DMS 273 treated with DMSO at 0.1 percent for 48 hours (cell line): ENCODE measurements at regions not wholly inside any gene's neighbourhood (a gene's known extent, or its start where the extent isn't known, plus 50 kb on each side); places are given as distances from the start of the nearest gene placed in this dataset.

ENCODE experiments used
- DNase-seq: peaks from one replicate; lab custom pipeline; 2025; lab: John Stamatoyannopoulos, UW

GRCh38 chr10:10779511-10779910, 238.2 kb upstream of the CELF2 start:
- DNase-seq, result no peak

DNA sequence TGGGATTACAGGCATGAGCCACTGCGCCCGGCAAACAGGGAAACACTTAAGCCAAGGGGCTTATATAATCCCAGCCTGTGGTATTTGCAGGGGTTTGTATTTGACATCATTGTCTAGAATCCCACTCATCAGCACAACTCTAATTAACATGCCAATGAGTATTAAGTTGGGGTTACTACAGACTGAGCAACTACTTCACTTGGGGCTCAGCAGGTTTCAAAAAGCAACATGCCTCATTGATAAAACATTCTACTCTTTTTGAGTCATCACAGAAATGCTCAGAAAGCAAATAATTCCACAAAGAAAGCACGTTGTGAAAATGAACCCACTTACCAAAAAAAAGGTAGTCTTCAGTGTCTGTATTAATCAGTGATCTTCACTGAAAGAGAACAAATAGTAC, 236.9 kb upstream of the CELF2 start:
- DNase-seq, result no peak

DNA sequence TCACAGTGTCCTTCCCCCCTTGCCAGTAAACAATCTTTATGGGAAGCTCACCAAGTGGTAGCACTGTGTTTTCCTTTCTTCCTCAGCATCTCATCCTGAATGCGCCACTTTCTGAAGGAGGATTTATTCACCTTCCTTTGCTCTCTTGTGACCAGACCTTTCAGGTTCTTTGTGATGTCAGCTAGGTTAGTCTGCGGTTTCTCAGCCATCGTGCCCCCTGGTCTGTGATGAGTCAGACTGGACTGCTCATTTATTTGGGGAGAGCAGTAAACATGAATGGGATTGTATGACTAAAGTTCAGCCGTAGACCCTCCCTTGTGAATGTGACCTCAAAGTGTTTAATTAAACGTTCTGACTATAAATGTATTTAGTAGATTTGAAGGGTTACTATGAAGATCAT, 235.1 kb upstream of the CELF2 start:
- DNase-seq, result no peak

- DNase-seq, result no peak
Measured at GRCh38 chr10:10785627-10786026, 232.0 kb upstream of the CELF2 start.

DNA sequence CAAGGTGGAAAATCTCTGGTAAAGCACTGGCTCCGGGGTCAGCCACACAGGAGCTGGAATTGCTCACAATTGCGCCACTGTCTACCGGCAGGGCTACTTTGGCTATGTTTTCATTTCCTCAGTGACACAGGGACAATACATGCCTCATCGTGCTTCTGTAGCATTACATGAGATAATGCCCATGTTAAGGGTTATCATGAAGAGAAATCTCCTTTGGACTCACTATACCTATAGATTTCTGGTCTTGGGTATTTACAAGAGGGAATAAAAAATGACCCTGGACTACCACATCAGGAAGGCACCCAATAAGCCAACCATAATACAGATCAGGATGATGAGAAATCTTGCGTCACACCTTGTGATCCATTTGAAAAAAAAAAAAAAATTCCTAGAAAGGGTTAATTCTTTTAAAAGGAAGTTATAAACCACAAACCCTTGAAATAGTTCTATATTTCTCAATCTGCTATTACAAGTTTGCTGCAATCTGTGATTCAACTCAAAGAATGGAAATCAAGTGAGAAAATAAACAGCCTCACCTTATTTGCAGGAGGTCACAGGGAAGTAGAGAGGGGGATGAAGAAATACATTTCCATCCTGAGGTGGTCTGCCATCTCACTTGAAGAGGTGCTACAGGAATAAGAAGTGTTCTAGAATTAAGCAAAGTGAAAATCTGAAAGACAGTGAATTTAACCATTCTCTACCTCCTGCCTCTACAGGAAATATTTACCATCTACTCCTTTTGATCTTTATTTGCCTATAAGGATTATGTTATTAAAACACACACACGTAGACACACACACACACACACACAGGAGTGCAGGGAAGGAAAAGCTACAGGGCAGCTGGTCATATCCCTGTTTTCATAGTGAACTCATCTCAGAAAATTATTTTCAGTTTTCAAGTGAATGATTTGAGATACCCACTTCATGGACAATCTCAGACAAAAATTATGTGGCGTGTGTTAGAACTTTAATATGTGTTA, 231.3 kb upstream of the CELF2 start:
- DNase-seq, result no peak

GRCh38 chr10:10787586-10787985, 230.1 kb upstream of the CELF2 start:
- no peak for DNase-seq

GRCh38 chr10:10788761-10789160, 228.9 kb upstream of the CELF2 start:
- no peak for DNase-seq

- DNase-seq, result no peak
Measured at GRCh38 chr10:10791869-10792268, 225.8 kb upstream of the CELF2 start.

DNA sequence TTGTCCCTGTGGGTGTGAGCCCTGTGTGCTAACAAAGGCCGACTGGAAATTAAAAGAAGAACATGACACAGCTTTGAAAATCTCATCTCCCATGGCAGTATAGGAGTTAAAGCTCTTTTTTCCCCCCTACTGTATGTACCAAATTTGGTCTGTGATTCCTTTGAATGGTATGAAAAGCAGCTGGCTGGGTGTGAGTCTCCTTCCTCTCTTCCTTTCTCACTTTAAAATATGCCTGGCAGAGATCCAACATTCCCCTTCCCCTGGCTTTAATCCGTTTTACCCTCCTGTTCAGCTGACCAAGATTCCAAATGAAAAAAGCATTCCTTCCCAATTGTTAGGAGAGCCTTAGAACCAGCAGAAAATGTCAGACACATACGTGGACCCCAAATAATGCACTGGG, 225.0 kb upstream of the CELF2 start:
- DNase-seq, result peak; percentile 12

- no peak for DNase-seq
Measured at GRCh38 chr10:10794046-10794445, 223.6 kb upstream of the CELF2 start.

GRCh38 chr10:10794791-10795191, 222.9 kb upstream of the CELF2 start:
- DNase-seq, result no peak

GRCh38 chr10:10796061-10796773, 221.5 kb upstream of the CELF2 start:
- DNase-seq, result no peak

DNA sequence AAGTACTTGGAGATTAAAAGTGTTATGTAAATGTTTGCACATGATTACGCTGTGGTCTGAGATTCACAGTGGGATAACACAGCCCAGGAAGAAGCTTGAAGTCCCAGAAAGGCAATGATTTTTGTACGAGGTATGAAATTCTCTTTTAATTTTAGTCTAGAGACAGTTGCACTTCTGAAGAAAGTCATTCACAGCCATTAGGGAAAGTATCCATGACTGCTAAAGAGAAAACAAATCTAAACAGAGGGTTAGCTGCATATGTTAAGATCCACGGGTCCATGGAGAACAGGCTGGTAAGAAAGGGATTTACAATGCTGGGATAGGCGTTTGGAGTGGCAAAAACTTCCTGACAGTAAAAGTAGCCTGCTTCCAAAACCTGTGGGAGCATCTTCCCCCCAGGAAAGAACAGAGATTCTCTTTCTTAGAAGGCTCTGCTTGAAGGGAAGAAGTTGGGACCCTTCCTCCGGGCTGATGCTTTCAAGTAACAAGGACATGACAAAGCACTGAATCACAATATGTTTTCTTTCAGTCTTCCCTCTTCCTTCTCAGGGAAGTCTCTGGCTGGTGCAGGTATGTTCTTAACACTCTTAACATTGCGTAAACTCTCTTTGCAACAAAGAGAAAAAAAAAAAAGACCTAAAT, 220.8 kb upstream of the CELF2 start:
- DNase-seq, result no peak

- no peak for DNase-seq
Measured at GRCh38 chr10:10797513-10797912, 220.2 kb upstream of the CELF2 start.

- no peak for DNase-seq
Measured at GRCh38 chr10:10798102-10798863, 219.4 kb upstream of the CELF2 start.

- DNase-seq, result no peak
Measured at GRCh38 chr10:10798864-10799192, 218.8 kb upstream of the CELF2 start.

GRCh38 chr10:10800961-10801360, 216.7 kb upstream of the CELF2 start:
- DNase-seq, result no peak

GRCh38 chr10:10803278-10803677, 214.4 kb upstream of the CELF2 start:
- no peak for DNase-seq

DNA sequence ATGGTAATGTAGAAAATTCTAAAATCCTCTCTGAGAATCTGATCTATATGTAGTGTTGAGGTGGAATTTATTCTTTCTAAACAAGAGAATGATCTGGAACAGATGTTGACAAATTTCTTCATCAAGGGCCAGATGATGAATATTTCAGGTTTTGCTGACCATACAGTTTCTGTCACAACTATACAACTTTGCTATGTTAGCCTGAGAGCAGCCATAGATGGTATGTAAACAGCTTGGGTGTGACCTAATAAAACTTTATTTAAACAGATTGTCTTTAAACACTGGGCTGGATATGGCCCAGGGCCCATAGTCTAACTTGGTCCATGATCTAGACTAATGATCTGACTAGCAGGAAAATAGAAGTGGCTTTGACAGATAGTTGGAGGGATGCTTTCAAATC, 213.6 kb upstream of the CELF2 start:
- no peak for DNase-seq

DNA sequence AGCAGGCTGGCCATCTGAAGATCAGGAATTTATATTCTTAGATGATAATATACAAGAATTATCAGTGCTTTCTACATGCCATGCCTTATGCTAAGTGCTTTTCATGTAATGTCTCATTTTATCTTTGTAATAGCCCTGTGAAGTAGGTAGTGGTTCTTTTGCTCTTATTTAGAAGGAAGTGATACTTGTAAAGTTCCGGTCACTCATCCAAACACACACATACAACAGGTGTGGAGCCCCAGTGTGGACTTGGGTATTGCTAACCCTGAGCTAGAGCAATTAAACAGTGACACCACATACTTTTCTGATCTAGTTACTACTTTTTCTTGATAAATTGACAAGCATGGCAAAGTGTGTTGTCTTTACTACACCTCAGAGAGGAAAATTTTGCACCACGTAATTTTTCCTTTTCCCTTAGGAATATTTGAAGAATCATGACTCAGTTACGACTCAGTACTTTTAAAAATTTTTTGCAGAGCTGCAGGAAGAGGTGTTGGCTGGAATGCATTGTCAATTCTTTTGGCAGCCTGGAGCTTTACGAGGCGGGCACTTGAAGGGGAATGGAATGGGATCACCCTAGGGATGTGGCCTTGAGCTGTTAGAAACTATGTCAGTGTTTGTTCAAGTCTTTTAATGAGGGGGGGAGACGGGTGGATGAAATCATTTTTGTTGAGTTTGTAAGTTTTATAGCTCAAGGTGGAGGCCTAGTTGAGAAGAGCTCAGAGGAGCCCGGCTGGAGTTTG, 212.5 kb upstream of the CELF2 start:
- DNase-seq, result no peak

GRCh38 chr10:10807106-10807505, 210.6 kb upstream of the CELF2 start:
- no peak for DNase-seq
